ENCODE measurements at regions not wholly inside any gene's neighbourhood (a gene's known extent, or its start where the extent isn't known, plus 50 kb on each side); places are given as distances from the start of the nearest gene placed in this dataset.

- POLR2A ChIA-PET = no interaction called here
- Mint-ChIP-seq H3K4me1 (no peaks in the 10 kb centered on the region), H3K27me3 (peaks cover 36% of the 10 kb centered on the region), H3K27ac (no peak overlapping the region), H3K9me3 (ENCODE audit: insufficient read depth) (no peaks in the 10 kb centered on the region), H3K4me3 (no peak overlapping the region)
- Histone ChIP-seq H4K20me1 (ENCODE audit: control insufficient read depth, insufficient read depth, low read length, poor library complexity, severe bottlenecking) (no peaks in the 10 kb centered on the region), H3K4me2 (replicated peaks; ENCODE audit: low read depth, low read length, poor library complexity, severe bottlenecking) (no peak overlapping the region), H3K27me3 (replicated peaks in 1 of 4; ENCODE audit: control extremely low read depth in 1 of 4, control insufficient read depth in 3 of 4, insufficient read depth in 4 of 4, low read length in 3 of 4) (peaks cover 0 to 4% (median 0%) of the 10 kb centered on the region in 4 experiments), H3K36me3 (replicated peaks in 1 of 2; ENCODE audit: control extremely low read depth in 1 of 2, control insufficient read depth in 1 of 2, extremely low read depth in 1 of 2, insufficient read depth in 2 of 2, low read length in 1 of 2) (no peaks in the 10 kb centered on the region), H3K79me2 (ENCODE audit: control insufficient read depth, insufficient read depth, low read length) (no peaks in the 10 kb centered on the region), H3K9me3 (ENCODE audit: control extremely low read depth in 1 of 3, control insufficient read depth in 2 of 3, insufficient read depth in 1 of 3, low read length in 2 of 3) (no peaks in the 10 kb centered on the region), H3K4me1 (ENCODE audit: control insufficient read depth in 2 of 2, insufficient read depth in 2 of 2, low read length in 2 of 2) (peaks cover 0 to under 1% of the 10 kb centered on the region in 2 donors), H3K4me3 (ENCODE audit: control extremely low read depth in 1 of 5, extremely low read depth in 1 of 5, insufficient read depth in 1 of 5, low read depth in 2 of 5, low read length in 4 of 5) (no peak overlapping the region), H3K27ac (ENCODE audit: low read length in 2 of 2) (no peak overlapping the region), H3K9ac (ENCODE audit: low read length) (no peak overlapping the region), H2AFZ (ENCODE audit: insufficient read depth, low read depth, low read length, poor library complexity, severe bottlenecking) (no peak overlapping the region)
- CTCF ChIA-PET = no interaction called here
- TF ChIP-seq CTCF (IDR thresholded peaks at IDR 0.05) = no peak
- no peak for TF ChIP-seq EZH2 (IDR thresholded peaks at IDR 0.05; ENCODE audit: borderline replicate concordance, insufficient read depth, low read depth, low read length, poor library complexity, severe bottlenecking)
- WGBS (ENCODE audit: insufficient coverage) = 100% methylated on average over 1 of the region's 4 CpGs
- intact Hi-C loops (cut with micrococcal nuclease) = no loop called here
- ATAC-seq (ENCODE audit: low read depth) = no peak
- DNase-seq = no peak
Observed at GRCh38 chr9:90979639-90980038, 178.0 kb downstream of the SYK start.

- H3K27me3 ChIP-seq (replicated peaks in 1 of 4; ENCODE audit: control extremely low read depth in 1 of 4, control insufficient read depth in 3 of 4, insufficient read depth in 4 of 4, low read length in 3 of 4) = peaks cover 0 to 4% (median 0%) of the 10 kb centered on the region in 4 experiments
- H3K36me3 ChIP-seq (replicated peaks in 1 of 2; ENCODE audit: control extremely low read depth in 1 of 2, control insufficient read depth in 1 of 2, extremely low read depth in 1 of 2, insufficient read depth in 2 of 2, low read length in 1 of 2) = no peaks in the 10 kb centered on the region
- H4K20me1 ChIP-seq (ENCODE audit: control insufficient read depth, insufficient read depth, low read length, poor library complexity, severe bottlenecking) = no peaks in the 10 kb centered on the region
- ChIA-PET POLR2A (no interaction called here), CTCF (no interaction called here)
- no peak overlapping the region for H2AFZ ChIP-seq (ENCODE audit: insufficient read depth, low read depth, low read length, poor library complexity, severe bottlenecking)
- intact Hi-C loops (cut with micrococcal nuclease) = no loop called here
- no peaks in the 10 kb centered on the region for H3K9me3 ChIP-seq (ENCODE audit: control extremely low read depth in 1 of 3, control insufficient read depth in 2 of 3, insufficient read depth in 1 of 3, low read length in 2 of 3)
- H3K27ac Mint-ChIP-seq = no peak overlapping the region
- no peak overlapping the region for H3K4me3 ChIP-seq (ENCODE audit: control extremely low read depth in 1 of 5, extremely low read depth in 1 of 5, insufficient read depth in 1 of 5, low read depth in 2 of 5, low read length in 4 of 5)
- ATAC-seq (ENCODE audit: low read depth) = no peak
- H3K79me2 ChIP-seq (ENCODE audit: control insufficient read depth, insufficient read depth, low read length) = no peaks in the 10 kb centered on the region
- TF ChIP-seq EZH2 (IDR thresholded peaks at IDR 0.05; ENCODE audit: borderline replicate concordance, insufficient read depth, low read depth, low read length, poor library complexity, severe bottlenecking) = no peak
- no peak for TF ChIP-seq CTCF (IDR thresholded peaks at IDR 0.05)
- no peak overlapping the region for H3K4me2 ChIP-seq (replicated peaks; ENCODE audit: low read depth, low read length, poor library complexity, severe bottlenecking)
- no peak for DNase-seq
- H3K9me3 Mint-ChIP-seq (ENCODE audit: insufficient read depth) = no peaks in the 10 kb centered on the region
- H3K4me1 Mint-ChIP-seq = no peaks in the 10 kb centered on the region
- peaks cover 26% of the 10 kb centered on the region for H3K27me3 Mint-ChIP-seq
- H3K27ac ChIP-seq (ENCODE audit: low read length in 2 of 2) = no peak overlapping the region
- WGBS (ENCODE audit: insufficient coverage) = no CpG with 5 or more reads among the region's 3 CpGs
- H3K4me1 ChIP-seq (ENCODE audit: control insufficient read depth in 2 of 2, insufficient read depth in 2 of 2, low read length in 2 of 2) = no peaks in the 10 kb centered on the region
- H3K4me3 Mint-ChIP-seq = no peak overlapping the region
- H3K9ac ChIP-seq (ENCODE audit: low read length) = no peak overlapping the region
Observed at GRCh38 chr9:90981726-90982125, 180.1 kb downstream of the SYK start.
